SKM-1 (cell line): ENCODE measurements at regions not wholly inside any gene's neighbourhood (a gene's known extent, or its start where the extent isn't known, plus 50 kb on each side); places are given as distances from the start of the nearest gene placed in this dataset.

Experiments
- DNase-seq: peaks from one replicate; lab custom pipeline; 2025; ENCODE audit not compliant: unreplicated experiment; lab: John Stamatoyannopoulos, UW

DNA sequence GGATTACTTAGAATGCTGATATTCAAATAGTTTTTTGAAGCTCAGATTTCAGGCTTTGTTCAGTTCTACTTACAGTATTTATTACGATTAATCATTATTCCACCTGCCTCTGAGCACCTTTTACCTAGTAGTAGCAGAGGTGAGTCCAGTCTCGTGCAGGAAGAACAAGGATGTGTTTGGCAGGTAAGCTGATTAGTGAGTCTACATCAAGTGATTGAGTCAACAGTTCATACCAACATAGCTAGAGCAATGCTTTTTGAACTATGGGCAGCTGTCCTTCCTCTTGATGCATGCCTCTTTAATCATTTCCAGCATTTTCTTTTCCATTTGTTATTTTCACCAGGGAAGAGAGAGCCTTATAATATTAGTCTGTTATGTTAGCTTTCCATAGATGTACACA lies 838.9 kb downstream of the USP25 start:
- DNase-seq = no peak

DNA sequence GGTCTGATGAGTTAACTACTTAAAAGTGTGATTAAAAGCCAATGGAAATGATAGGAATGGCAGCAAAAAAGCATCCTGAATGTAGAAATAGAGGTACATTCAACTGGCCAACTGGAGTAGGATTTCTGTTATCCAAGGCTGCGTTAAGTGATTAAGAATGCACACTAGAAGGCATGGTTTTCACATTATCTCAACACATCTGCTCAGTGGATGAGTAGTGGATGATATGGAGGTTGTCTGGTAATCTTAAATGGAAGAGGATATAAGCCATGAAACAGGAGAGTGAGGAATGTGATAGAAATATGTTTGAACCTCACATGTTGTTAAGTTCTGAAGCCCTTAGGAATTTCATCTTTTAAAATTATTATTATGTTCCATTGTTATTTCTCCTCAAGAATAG lies 839.9 kb downstream of the USP25 start:
- no peak for DNase-seq

DNA sequence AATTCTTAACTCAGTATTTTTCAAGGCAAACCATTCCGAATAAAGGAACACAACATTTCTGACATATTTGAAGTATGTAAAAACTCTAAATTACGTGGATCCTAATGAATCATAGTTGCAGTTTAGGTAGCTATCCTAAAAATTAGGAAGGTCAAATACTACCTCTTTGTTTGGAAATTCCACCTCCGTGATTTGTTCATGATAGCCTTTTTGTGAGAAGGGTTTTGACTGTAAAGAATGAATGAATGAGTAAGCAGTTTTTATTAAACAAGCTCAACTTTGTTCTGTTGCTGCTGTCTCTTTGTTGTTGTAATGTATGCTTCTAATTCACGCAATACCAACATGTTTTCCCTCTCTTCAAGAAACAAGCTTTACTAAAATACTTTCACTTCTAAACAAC lies 840.4 kb downstream of the USP25 start:
- no peak for DNase-seq

DNA sequence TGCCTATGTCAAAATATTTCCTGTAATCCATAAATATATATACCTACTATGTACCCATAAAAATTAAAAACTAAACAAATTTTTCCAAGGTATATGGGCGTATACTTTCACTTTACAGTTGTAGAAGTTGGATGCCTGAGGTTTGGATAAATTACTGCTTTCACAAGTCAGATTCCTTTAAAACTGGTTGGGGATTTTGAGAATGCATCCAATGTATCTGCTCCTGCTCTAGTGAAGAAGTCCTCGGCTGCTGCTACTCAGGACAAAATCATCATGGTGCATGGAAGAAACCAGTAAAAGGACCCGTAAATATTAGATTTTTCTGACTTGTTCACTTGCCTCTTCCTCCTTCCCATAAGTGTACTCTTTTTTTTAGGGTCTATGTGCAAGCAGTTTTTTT lies 841.1 kb downstream of the USP25 start:
- no peak for DNase-seq

DNA sequence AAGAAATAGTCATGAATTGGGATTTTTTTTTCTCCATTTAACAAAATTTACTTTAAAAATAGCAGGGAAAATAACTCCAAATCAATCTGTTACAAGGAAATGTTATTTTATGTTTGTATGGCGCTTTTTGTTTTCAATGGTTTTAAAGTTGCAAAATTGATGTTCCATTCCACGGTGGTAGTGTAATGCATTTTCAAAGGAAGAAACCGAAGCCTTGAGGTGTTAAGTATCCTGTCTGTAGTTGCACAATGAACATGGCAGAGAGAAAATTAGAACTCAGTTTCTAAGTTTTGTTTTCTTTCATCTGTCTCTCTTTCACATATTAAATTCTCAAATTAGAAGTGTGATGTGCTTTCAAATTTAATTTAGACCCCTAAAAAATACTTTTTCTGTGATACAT lies 841.8 kb downstream of the USP25 start:
- DNase-seq = no peak

DNA sequence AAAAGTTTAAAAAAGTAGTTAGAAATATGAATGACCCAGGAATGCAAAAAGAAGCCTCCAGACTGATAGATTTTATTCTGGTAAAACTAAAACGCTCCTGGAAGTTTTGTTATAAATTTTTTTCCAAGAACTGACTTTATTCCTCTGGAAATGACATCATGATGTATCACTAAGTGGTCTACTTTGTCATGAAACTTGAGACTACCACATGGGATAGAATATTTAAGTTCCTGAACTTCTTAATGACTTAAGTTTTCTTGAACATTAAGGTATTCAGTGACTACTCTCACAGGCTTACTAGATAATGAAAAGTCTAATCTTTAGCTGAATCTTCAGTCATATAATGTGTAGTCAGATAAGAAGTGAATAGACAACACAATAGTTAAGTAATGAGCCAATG lies 842.2 kb downstream of the USP25 start:
- no peak for DNase-seq

DNA sequence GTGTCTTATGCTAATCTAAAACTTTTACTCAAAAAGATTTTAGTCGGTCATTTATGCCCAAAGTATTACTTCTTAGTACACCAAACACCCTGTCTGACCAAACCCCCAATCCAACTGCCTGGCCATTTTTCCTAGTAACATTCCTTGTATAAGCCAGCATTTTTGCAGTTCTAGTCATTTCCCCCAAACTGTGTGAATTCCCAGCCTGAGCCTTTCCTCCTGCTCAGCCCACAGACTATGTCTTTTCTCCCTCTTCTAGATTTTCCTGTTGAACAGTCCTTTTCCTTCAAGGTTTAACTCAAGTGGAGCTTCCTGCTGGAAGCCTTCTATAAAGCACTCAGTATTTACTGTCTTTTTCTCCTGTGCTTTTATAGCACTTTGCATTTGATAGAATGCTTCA lies 843.8 kb downstream of the USP25 start:
- no peak for DNase-seq

DNA sequence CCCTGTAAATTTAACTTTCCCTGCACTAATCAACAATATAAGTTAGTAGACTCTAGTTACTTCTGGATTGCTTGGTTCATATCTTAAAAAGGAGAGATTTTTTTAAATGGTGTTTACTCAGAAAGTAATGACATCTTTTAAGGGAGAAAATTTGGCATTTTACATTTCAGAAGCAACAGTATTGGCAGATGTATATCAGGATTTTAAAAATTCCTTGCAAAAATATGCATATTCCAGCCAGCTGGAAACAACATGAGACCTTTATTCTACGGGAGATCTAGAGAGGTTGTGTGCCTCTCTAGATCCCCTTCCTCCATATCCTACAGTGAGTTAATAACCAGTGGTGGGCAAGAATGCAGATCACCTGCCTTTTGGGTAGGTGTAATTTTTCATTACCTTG lies 848.2 kb downstream of the USP25 start:
- DNase-seq = no peak

DNA sequence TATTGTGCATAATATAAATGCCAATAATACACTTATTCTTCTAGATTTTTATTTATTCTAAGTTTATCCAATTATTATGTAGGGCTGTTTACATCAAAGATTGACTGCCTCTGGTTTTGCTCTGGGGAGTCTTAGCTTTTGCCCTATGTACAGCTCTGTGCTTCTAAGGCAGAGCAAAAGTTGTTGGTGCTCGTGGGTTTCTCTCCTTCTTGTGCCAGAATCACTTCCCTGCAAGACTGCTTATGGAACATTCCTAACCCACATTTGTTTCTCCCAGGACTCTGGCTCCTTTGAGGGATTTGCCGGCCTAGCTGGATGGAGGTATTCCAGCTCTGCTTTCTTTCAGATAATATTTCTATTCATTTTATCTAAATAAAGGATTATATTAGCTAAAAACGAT lies 849.1 kb downstream of the USP25 start:
- no peak for DNase-seq

DNA sequence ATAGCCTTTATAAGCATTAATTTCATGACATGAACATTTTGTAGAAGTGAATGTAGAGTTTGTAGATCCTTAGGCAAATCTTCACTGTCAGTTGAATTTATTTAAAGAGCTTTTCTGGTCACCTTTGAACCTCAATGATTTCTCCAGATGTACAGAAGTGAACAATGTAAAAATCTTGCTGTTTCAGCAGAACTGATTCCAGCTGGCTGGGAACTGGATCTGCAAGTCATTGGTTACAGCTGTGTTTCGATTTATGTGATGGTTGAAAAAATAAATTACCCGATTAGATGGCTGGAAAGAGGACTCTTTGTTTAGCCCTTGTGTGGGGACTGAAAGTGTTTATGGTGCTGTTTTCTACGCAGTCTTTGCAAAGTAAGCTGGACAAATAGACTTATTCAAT lies 849.8 kb downstream of the USP25 start:
- no peak for DNase-seq

DNA sequence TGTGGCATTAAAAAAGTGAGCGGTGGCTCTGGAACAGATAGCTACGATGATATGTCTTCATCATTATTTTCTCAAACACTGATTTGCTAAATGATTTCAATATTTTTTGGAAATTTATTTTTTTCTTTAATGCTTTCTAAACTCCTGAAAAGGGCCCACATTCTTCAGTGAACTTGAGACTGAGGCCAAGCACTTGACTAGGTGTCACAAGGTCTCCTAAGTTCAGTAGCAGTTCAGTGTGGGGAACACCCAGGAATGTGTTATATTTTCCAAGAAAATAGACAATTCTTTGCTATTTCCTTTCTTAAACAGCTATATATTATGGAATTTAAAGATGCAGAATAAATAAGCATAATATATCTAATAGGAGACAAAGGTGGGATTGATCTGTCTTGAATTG lies 850.9 kb downstream of the USP25 start:
- DNase-seq = no peak

DNA sequence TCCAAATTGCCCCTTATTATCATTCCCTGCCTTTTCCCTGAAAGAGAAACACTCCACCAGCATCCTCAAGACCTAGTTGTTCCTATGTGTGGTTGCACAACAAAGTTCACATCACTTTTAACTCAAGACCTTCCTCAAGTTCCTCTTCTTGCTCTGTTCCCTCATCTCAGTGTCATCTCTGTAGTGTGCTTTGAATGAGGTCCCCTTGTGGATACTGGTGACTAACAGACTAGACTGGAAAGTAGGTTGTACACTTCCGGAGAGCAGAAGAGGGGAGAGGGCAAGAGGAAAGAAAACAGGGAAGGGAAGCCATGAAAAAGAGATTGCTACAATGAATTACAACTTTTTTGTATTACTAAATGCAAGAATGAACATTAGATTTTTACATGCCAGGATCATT lies 853.8 kb downstream of the USP25 start:
- peak; percentile 74 for DNase-seq

DNA sequence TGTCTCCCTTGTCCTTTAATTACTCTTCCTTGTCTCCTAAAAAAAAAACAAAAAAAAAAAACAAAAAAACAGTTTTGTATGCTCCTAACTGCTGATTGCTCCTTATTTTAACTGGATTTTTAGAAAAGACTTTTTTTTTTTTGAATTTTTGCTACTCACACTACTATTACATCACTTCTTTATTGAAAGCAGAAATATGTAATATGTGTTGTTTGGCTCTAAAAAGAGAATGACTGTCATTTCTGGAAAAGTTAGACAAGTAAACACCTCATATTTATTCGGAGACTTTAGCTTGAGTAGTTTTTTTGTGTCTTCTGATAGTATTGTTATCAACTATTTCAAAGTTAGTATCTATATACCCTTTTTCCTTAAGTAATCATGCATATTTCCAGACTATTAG lies 855.0 kb downstream of the USP25 start:
- no peak for DNase-seq

DNA sequence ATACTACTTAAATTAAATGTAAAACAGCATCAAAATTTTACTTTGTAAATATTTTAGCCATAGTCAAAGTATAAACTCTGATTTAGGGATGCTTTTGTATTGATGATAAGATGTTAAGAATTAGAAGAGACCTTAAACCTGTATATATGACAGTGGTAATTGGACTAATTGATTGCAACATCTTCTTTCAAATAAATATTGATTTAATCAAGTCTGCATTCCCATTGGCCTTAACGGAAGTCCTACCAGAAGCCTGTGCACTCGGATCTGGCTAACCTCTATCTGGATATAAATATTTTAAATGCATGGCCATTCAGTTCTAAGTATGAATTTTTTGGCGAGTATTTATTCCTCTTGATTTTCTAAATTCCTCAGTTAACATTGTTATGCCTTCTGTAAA lies 856.1 kb downstream of the USP25 start:
- no peak for DNase-seq

DNA sequence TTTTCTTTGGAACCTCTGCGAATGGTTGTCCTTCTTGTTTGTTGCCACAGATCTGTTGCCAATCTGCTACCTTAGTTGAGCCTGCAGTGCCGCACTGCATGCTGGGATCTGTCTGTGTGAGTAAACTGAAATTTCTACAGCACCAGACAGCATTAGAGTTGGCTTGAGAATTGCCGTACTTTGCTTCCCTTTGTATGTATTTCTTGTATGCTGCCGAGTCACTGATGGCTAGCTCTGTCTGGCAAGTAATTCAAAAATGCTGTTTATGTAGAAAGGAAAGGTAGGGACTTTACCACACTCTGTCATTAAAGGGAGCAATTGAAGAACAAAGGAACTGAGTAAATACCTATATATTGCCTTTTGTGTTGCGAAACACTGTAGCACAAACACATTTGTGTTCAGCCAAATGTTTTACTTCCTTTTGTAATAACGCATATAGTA lies 857.4 kb downstream of the USP25 start:
- no peak for DNase-seq

DNA sequence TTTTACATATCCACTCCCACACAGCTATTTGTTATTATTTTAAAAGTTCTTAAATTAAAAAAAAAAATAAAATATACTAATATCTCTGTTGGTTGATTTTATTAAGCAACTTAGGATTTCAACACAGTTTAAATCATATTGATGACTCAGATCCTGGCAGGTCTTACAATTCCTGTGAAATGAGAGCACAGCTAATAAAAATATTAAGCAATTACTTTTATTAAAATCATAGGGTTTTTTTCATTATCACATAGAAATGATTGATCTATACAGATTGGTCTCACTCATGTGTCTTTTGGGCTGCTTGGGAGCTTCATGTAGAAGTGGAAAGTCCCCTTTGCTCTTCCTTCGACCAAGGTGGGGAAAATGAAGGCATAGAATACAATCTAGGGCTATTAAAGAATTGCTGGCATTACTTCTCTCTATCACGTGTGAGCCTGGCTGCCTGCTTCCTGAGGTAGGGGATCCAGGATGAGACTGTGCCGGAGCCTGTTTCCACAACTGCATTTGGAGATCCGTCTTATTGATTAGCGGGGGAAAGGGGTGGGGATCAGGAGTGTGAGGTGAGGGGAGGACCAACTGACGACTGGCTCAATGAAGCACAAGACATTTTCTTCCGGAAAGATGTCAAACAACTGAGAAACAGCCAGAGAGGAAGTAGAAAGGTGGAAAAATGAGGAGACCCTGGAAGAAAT lies 858.0 kb downstream of the USP25 start:
- DNase-seq = no peak

DNA sequence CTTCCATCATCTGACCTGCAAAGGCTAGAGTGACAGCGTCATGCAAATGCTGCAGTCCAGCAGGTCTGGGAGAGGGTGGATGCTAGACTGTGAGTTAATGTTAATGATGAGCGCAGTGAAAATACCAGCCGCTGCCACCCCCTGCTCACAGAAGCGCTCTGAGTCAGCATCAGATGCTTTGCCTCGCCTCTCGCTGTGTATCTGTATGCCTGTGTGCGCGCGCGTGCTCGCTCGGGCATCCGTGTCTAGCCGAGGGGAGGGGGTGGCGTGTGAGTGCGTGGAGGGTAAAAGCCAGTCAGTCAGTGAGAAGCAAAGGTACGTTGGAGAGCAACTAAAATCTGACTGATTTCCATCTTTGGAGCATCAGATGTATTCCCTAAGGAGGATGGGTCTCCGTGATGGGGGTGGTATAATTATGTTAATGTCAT lies 858.7 kb downstream of the USP25 start:
- DNase-seq = no peak

DNA sequence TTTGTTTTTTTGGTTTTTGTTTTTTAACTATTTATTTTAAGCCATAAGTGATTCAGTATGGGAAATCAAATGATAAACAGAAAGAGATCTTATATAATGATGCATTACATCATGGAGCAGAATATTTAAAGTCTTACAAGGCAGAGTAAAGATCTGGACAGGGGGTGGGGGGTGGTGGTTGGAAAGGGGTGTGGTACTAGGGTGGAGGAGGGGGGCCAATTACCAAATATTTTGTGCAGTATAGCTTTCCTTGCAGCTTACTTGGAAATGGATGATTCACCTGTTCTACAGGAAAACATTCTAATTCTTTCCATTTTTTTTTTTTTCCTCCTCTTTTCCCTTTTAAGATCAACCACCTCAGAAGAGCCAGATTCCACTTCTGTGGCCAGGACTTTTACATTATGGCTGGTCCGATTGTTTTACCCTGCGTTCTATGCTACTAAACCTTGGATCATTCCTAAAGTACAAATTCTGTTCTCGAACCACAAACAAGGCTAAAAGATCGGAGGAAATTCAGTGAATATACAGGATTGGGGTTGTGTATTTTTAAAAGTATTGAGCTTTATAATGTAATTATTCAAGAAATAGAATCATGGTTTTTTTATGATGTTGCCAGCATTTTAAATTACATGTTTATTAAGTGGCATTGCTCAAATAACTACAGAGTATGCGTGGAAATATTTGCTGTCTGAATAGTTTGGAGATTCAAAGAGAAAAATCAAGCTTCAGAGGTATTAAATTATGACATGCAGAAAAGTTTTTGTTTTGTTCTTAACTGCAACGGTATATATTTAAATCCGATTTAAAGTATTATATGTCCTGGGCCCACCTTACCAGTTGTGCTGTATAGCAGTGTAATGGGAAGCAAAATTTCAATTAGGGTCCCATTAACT lies 859.5 kb downstream of the USP25 start:
- no peak for DNase-seq

DNA sequence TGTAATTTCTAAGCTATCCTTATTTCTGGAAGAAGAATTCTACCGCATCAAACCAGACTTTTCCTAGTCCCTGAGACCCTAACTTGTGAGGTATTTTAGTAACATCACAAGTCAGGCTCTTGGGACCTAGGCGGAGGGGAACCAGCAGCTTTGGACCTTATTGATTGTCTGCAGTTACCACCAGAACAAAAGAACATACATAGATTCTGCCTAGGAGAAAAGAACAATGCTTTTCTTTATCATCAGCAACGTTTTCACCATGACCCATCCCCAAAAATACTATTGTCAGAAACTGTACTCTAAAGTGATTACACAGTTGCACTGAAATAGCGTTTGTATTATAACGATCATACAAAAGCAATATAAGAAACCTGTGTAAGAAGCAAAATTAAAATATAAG lies 860.4 kb downstream of the USP25 start:
- no peak for DNase-seq

DNA sequence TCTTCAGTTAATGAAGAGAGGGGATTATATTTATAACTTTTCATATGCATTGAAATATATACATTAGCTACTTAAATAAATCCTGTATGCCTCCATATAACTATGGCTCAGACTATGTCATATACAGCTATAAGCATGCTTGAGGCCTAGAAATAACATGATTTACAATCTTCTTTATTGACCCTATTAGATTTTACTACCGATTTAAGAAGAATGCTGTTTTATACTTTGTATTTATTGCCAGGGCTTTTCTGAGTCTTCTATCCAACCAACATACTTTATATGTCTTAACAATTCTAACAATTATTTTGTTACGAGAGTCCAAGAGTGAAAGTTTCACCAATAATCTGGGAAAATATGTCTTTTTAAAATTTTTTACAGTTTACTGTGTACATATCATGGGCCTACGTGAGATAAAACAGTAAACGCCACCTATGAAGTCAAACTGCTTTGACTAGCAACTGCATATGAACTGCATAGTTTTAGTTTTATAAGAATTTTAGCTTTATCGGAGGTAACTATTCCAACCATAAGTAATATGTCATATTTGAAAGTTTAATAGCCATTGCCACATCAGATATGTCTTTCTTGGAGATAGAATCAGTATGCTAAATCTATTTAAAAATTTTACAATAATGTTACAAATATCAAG lies 861.0 kb downstream of the USP25 start:
- DNase-seq = no peak

DNA sequence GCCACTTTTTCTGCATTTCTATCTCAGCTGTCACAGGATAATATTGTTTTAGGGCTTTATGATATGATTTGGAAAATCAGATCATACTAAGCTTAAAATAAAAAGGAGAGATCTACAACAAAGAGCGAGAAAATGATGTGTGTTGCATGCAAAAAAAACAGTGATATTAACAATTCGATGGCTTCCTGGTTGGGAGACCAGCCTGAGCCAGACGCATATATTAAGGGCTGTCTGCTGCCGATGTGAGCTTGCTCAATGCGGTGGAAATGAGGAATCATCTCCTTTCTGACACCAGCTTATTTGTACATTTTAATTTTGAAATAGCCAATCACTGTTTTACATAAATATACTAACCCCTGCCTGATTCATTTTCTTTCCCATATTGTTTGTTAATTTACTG lies 862.6 kb downstream of the USP25 start:
- no peak for DNase-seq

DNA sequence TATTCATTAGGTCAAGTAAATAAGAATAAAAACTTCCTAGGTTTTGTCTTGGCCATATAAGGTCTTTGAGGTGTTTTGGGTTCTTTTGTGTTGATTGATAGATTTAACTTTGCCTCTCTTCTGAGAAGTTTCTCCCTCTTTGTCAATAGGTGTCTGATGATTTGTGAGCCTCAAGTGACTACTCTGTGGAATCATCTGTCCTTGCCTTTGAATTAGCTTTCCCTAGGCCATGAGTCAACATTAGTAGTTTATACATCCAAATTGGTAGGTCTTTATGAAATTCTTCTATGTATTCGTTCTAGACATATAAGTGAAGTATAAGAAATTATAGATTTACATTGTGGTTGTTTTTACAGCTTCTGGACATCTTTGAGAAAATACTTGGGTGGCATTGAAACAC lies 864.4 kb downstream of the USP25 start:
- no peak for DNase-seq
